Breast epithelium (tissue), 3 donors: ENCODE measurements at regions not wholly inside any gene's neighbourhood (a gene's known extent, or its start where the extent isn't known, plus 50 kb on each side); places are given as distances from the start of the nearest gene placed in this dataset.

Experiments
- POLR2A ChIP-seq: fragments of 450-650 bp; IDR thresholded peaks from one replicate; pipeline ENCODE4 v1.6.1; 2016; ENCODE audit warnings: antibody characterized with exemption, mild to moderate bottlenecking, moderate library complexity
- POLR2AphosphoS5 ChIP-seq, 3 donors: sonication (generic); formaldehyde crosslinking; IDR thresholded peaks; one replicate each; pipeline ENCODE4 v1.6.1; 2017; ENCODE audit warnings: antibody characterized with exemption in 3 of 3

- TF ChIP-seq POLR2A (no peak), POLR2AphosphoS5 (IDR thresholded peaks at IDR 0.05) (no peak)
These were observed 457.1 kb upstream of the ADAMTS9 start for GRCh38 chr3:65144791-65145351.
